Mammary epithelial cell (primary cell): ENCODE measurements at regions not wholly inside any gene's neighbourhood (a gene's known extent, or its start where the extent isn't known, plus 50 kb on each side); places are given as distances from the start of the nearest gene placed in this dataset.
"Not testable (repeated sequence)": the region's sequence is repeated elsewhere in the genome, so short reads cannot be mapped to it uniquely, and the experiment has no call there.

Experiments
- EZH2 ChIP-seq: IDR thresholded peaks from 2 replicates; pipeline ENCODE4 v1.6.1; 2012; ENCODE audit warnings: low read length, inconsistent platforms, borderline replicate concordance
- TF ChIP-seq, protein P1 (sequence below), 2 donors: IDR thresholded peaks in 1 of 2; conservative IDR thresholded peaks in 1 of 2; 2 replicates each; pipeline ENCODE4 v1.5.1; 2011 to 2012; ENCODE audit warnings: inconsistent platforms in 2 of 2, low read length in 2 of 2, mild to moderate bottlenecking in 2 of 2, control low read depth in 1 of 2, low read depth in 1 of 2; ENCODE audit not compliant: insufficient read depth in 1 of 2; ENCODE audit errors: extremely low read depth in 1 of 2

- TF ChIP-seq, protein P1, sequence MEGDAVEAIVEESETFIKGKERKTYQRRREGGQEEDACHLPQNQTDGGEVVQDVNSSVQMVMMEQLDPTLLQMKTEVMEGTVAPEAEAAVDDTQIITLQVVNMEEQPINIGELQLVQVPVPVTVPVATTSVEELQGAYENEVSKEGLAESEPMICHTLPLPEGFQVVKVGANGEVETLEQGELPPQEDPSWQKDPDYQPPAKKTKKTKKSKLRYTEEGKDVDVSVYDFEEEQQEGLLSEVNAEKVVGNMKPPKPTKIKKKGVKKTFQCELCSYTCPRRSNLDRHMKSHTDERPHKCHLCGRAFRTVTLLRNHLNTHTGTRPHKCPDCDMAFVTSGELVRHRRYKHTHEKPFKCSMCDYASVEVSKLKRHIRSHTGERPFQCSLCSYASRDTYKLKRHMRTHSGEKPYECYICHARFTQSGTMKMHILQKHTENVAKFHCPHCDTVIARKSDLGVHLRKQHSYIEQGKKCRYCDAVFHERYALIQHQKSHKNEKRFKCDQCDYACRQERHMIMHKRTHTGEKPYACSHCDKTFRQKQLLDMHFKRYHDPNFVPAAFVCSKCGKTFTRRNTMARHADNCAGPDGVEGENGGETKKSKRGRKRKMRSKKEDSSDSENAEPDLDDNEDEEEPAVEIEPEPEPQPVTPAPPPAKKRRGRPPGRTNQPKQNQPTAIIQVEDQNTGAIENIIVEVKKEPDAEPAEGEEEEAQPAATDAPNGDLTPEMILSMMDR (conservative IDR thresholded peaks at IDR 0.05 in 1 of 2, IDR thresholded peaks at IDR 0.05 in 1 of 2; ENCODE audit: extremely low read depth in 1 of 2, insufficient read depth in 1 of 2, low read depth in 1 of 2, low read length in 2 of 2), result not testable (repeated sequence)
- not testable (repeated sequence) for TF ChIP-seq EZH2
Measured at GRCh38 chr9:67353961-67354360, 361.6 kb upstream of the SPATA31A3 start.
